ENCODE measurements at regions not wholly inside any gene's neighbourhood (a gene's known extent, or its start where the extent isn't known, plus 50 kb on each side); places are given as distances from the start of the nearest gene placed in this dataset.

GRCh38 chr3:11706604-11707003 is 62.9 kb upstream of the VGLL4 start:
- H3K4me1 ChIP-seq = no peaks in the 10 kb centered on the region
- DNase-seq (no peak), ATAC-seq (no peak)
- H3K4me3 ChIP-seq = no peak overlapping the region
- no peak overlapping the region for H3K27ac ChIP-seq
- no peak for TF ChIP-seq CTCF (IDR thresholded peaks at IDR 0.05)
- peaks cover 4% of the 10 kb centered on the region for H3K9me3 ChIP-seq
- no peaks in the 10 kb centered on the region for H3K36me3 ChIP-seq
- H3K27me3 ChIP-seq = no peaks in the 10 kb centered on the region
- intact Hi-C loops (cut with DNase I) = no loop called here

GRCh38 chr3:11705049-11705448 is 61.3 kb upstream of the VGLL4 start:
- Histone ChIP-seq H3K27me3 (no peaks in the 10 kb centered on the region), H3K4me1 (no peaks in the 10 kb centered on the region), H3K4me3 (no peak overlapping the region), H3K9me3 (peaks cover 4% of the 10 kb centered on the region), H3K36me3 (peaks cover 11% of the 10 kb centered on the region), H3K27ac (no peak overlapping the region)
- TF ChIP-seq CTCF (IDR thresholded peaks at IDR 0.05) = no peak
- intact Hi-C loops (cut with DNase I) = no loop called here
- DNase-seq = no peak
- no peak for ATAC-seq

GRCh38 chr3:11703146-11703545 is 59.4 kb upstream of the VGLL4 start:
- no peaks in the 10 kb centered on the region for H3K9me3 ChIP-seq
- no peaks in the 10 kb centered on the region for H3K4me1 ChIP-seq
- no peak for TF ChIP-seq CTCF (IDR thresholded peaks at IDR 0.05)
- H3K27ac ChIP-seq = no peak overlapping the region
- H3K27me3 ChIP-seq = no peaks in the 10 kb centered on the region
- no peak for DNase-seq
- intact Hi-C loops (cut with DNase I) = no loop called here
- no peak for ATAC-seq
- H3K36me3 ChIP-seq = peaks cover 11% of the 10 kb centered on the region
- no peak overlapping the region for H3K4me3 ChIP-seq

- Histone ChIP-seq H3K36me3 (peaks cover 11% of the 10 kb centered on the region), H3K27ac (no peak overlapping the region), H3K4me1 (no peaks in the 10 kb centered on the region), H3K9me3 (no peaks in the 10 kb centered on the region), H3K27me3 (no peaks in the 10 kb centered on the region), H3K4me3 (no peak overlapping the region)
- ATAC-seq (no peak), DNase-seq (no peak)
- TF ChIP-seq CTCF (IDR thresholded peaks at IDR 0.05) = no peak
- intact Hi-C loops (cut with DNase I) = no loop called here
Measured at GRCh38 chr3:11699083-11699427, 55.3 kb upstream of the VGLL4 start.

- Histone ChIP-seq H3K27me3 (no peaks in the 10 kb centered on the region), H3K27ac (no peak overlapping the region), H3K4me3 (no peak overlapping the region), H3K36me3 (peaks cover 11% of the 10 kb centered on the region), H3K4me1 (no peaks in the 10 kb centered on the region), H3K9me3 (no peaks in the 10 kb centered on the region)
- no peak for TF ChIP-seq CTCF (IDR thresholded peaks at IDR 0.05)
- ATAC-seq (no peak), DNase-seq (no peak)
- intact Hi-C loops (cut with DNase I) = no loop called here
Measured at GRCh38 chr3:11698326-11699082, 54.8 kb upstream of the VGLL4 start.

- intact Hi-C loops (cut with DNase I) = no loop called here
- no peak overlapping the region for H3K27ac ChIP-seq
- H3K4me1 ChIP-seq = no peaks in the 10 kb centered on the region
- no peaks in the 10 kb centered on the region for H3K9me3 ChIP-seq
- no peaks in the 10 kb centered on the region for H3K27me3 ChIP-seq
- TF ChIP-seq CTCF (IDR thresholded peaks at IDR 0.05) = no peak
- ATAC-seq = no peak
- H3K36me3 ChIP-seq = peaks cover 11% of the 10 kb centered on the region
- DNase-seq = no peak
- no peak overlapping the region for H3K4me3 ChIP-seq
Measured at GRCh38 chr3:11697701-11698100, 54.0 kb upstream of the VGLL4 start.
